CD8-positive, alpha-beta memory T cell (primary cell): ENCODE measurements at regions not wholly inside any gene's neighbourhood (a gene's known extent, or its start where the extent isn't known, plus 50 kb on each side); places are given as distances from the start of the nearest gene placed in this dataset.

Source experiments
- CTCF ChIA-PET: fragments of 350-600 bp; sonication (Branson Sonifier 250); formaldehyde crosslinking; loops from one replicate; lab custom pipeline; 2021; ENCODE audit warnings: antibody characterized with exemption; lab: Charles Lee
- POLR2A ChIA-PET: fragments of 350-600 bp; sonication (Branson Sonifier 250); formaldehyde crosslinking; loops from one replicate; lab custom pipeline; 2021; ENCODE audit warnings: antibody characterized with exemption; lab: Charles Lee
- DNase-seq, 5 donors: peaks; one replicate each; pipeline versions ENCODE4 v3.0.0 to v3.0.0-alpha.2; 2020 to 2022; ENCODE audit warnings: mixed read lengths in 1 of 5
- H3K27ac ChIP-seq: one replicate; pipeline ENCODE4 v1.7.0; 2013; ENCODE audit warnings: low read depth, mild to moderate bottlenecking, low read length, moderate library complexity
- H3K27me3 ChIP-seq: 2 replicates; pipeline ENCODE4 v1.7.0; 2013; ENCODE audit warnings: low read length, mild to moderate bottlenecking; ENCODE audit not compliant: insufficient read depth, poor library complexity, severe bottlenecking
- H3K36me3 ChIP-seq: 2 replicates; pipeline ENCODE4 v1.7.0; 2013; ENCODE audit warnings: mild to moderate bottlenecking, low read length, moderate library complexity; ENCODE audit not compliant: insufficient read depth
- H3K4me1 ChIP-seq: 2 replicates; pipeline ENCODE4 v1.7.0; 2013; ENCODE audit warnings: mild to moderate bottlenecking, low read length, moderate library complexity; ENCODE audit not compliant: insufficient read depth
- H3K4me3 ChIP-seq: 2 replicates; pipeline ENCODE4 v1.7.0; 2013; ENCODE audit warnings: mild to moderate bottlenecking, low read length
- H3K9me3 ChIP-seq: 2 replicates; pipeline ENCODE4 v1.7.0; 2013; ENCODE audit warnings: mild to moderate bottlenecking, low read length
- H3K27ac Mint-ChIP-seq, 8 donors: one replicate each; pipeline ENCODE4 v1.8.0; 2020 to 2021; ENCODE audit warnings: mixed read lengths in 8 of 8, mild to moderate bottlenecking in 6 of 8, inconsistent platforms in 3 of 8, moderate library complexity in 3 of 8
- H3K27me3 Mint-ChIP-seq, 2 donors: one replicate each; pipeline ENCODE4 v1.8.0; 2020 to 2021; ENCODE audit warnings: mixed read lengths in 2 of 2, mild to moderate bottlenecking in 1 of 2, moderate library complexity in 1 of 2
- H3K36me3 Mint-ChIP-seq, 3 donors: one replicate each; pipeline ENCODE4 v1.8.0; 2020 to 2021; ENCODE audit warnings: mixed read lengths in 3 of 3, inconsistent platforms in 1 of 3, mild to moderate bottlenecking in 1 of 3
- H3K4me1 Mint-ChIP-seq, 3 donors: one replicate each; pipeline ENCODE4 v1.8.0; 2020 to 2021; ENCODE audit warnings: mixed read lengths in 3 of 3, inconsistent platforms in 1 of 3, mild to moderate bottlenecking in 1 of 3
- H3K4me3 Mint-ChIP-seq, 7 donors: one replicate each; pipeline ENCODE4 v1.8.0; 2020 to 2021; ENCODE audit warnings: mixed read lengths in 7 of 7, mild to moderate bottlenecking in 6 of 7, moderate library complexity in 4 of 7, inconsistent platforms in 2 of 7
- H3K9me3 Mint-ChIP-seq, 5 donors: one replicate each; pipeline ENCODE4 v1.8.0; 2020 to 2022; ENCODE audit warnings: mixed read lengths in 5 of 5, mild to moderate bottlenecking in 3 of 5, moderate library complexity in 2 of 5, inconsistent platforms in 1 of 5

GRCh38 chr14:71722885-71723284 lies 209.3 kb upstream of the RGS6 start:
- POLR2A ChIA-PET = no interaction called here
- Histone ChIP-seq H3K4me1 (no peaks in the 10 kb centered on the region), H3K36me3 (peaks cover 12% of the 10 kb centered on the region), H3K27ac (no peak overlapping the region), H3K27me3 (no peaks in the 10 kb centered on the region), H3K9me3 (no peaks in the 10 kb centered on the region), H3K4me3 (no peak overlapping the region)
- peak overlapping the region in 1 of 8 donors; percentile 29 for H3K27ac Mint-ChIP-seq
- H3K4me1 Mint-ChIP-seq = peaks cover 0 to 3% (median 0%) of the 10 kb centered on the region in 3 donors
- H3K36me3 Mint-ChIP-seq = peaks cover 10 to 55% (median 26%) of the 10 kb centered on the region in 3 donors
- no peaks in the 10 kb centered on the region for H3K9me3 Mint-ChIP-seq
- H3K4me3 Mint-ChIP-seq = no peak overlapping the region
- CTCF ChIA-PET = no interaction called here
- no peaks in the 10 kb centered on the region for H3K27me3 Mint-ChIP-seq
- no peak for DNase-seq

- Histone ChIP-seq H3K36me3 (peaks cover 30% of the 10 kb centered on the region), H3K9me3 (no peaks in the 10 kb centered on the region), H3K4me1 (no peaks in the 10 kb centered on the region), H3K4me3 (no peak overlapping the region), H3K27me3 (no peaks in the 10 kb centered on the region), H3K27ac (no peak overlapping the region)
- Mint-ChIP-seq H3K27me3 (no peaks in the 10 kb centered on the region), H3K4me3 (no peak overlapping the region), H3K4me1 (peaks cover 0 to 3% (median 0%) of the 10 kb centered on the region in 3 donors), H3K36me3 (peaks cover 14 to 73% (median 35%) of the 10 kb centered on the region in 3 donors), H3K9me3 (no peaks in the 10 kb centered on the region), H3K27ac (peak overlapping the region in 1 of 8 donors; percentile 2)
- DNase-seq = no peak
- ChIA-PET POLR2A (no interaction called here), CTCF (interaction anchor here (0.9 kb wide), 1 partner anchor 588 kb away, joined by 3 read pairs; no protein-coding TSS in a partner anchor)
These were observed 206.2 kb upstream of the RGS6 start for GRCh38 chr14:71725922-71726579.

GRCh38 chr14:71726580-71727021 lies 205.6 kb upstream of the RGS6 start:
- no peak overlapping the region for H3K4me3 Mint-ChIP-seq
- H3K9me3 Mint-ChIP-seq = no peaks in the 10 kb centered on the region
- Histone ChIP-seq H3K4me3 (no peak overlapping the region), H3K4me1 (no peaks in the 10 kb centered on the region), H3K27me3 (no peaks in the 10 kb centered on the region), H3K36me3 (peaks cover 30% of the 10 kb centered on the region), H3K27ac (no peak overlapping the region), H3K9me3 (no peaks in the 10 kb centered on the region)
- DNase-seq = no peak
- H3K36me3 Mint-ChIP-seq = peaks cover 14 to 78% (median 41%) of the 10 kb centered on the region in 3 donors
- H3K27me3 Mint-ChIP-seq = no peaks in the 10 kb centered on the region
- H3K27ac Mint-ChIP-seq = peak overlapping the region in 2 of 8 donors; percentile 42 to 50
- peaks cover 0 to 3% (median 0%) of the 10 kb centered on the region in 3 donors for H3K4me1 Mint-ChIP-seq
- POLR2A ChIA-PET = no interaction called here
- CTCF ChIA-PET = no interaction called here

DNA sequence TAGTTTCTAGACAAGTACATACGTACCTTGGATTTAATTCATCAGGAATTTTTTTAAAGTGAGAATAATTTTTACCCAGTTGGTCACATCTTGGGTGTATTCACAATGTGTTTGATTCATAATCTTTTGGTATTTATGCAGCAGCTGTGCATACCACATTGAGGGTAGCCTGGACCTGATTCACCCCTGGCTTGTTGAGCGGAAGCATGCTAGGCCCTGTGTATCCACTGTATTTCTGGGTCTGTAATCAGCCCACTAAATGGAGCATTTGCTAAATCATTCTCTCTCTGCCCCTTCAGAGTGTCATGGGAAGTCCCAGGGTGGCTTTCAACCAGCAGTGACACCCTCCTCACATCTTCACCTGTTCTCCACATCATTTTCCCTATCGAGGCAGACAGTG lies 203.8 kb upstream of the RGS6 start:
- ChIA-PET POLR2A (no interaction called here), CTCF (no interaction called here)
- Histone ChIP-seq H3K4me1 (no peaks in the 10 kb centered on the region), H3K27ac (no peak overlapping the region), H3K36me3 (peaks cover 31% of the 10 kb centered on the region), H3K27me3 (no peaks in the 10 kb centered on the region), H3K4me3 (no peak overlapping the region), H3K9me3 (no peaks in the 10 kb centered on the region)
- DNase-seq = no peak
- Mint-ChIP-seq H3K9me3 (no peaks in the 10 kb centered on the region), H3K4me3 (no peak overlapping the region), H3K4me1 (peaks cover 0 to 3% (median 0%) of the 10 kb centered on the region in 3 donors), H3K27ac (peak overlapping the region in 2 of 8 donors; percentile 30 to 60), H3K36me3 (peaks cover 14 to 86% (median 41%) of the 10 kb centered on the region in 3 donors), H3K27me3 (no peaks in the 10 kb centered on the region)

GRCh38 chr14:71729596-71729995 lies 202.6 kb upstream of the RGS6 start:
- Histone ChIP-seq H3K36me3 (peaks cover 30% of the 10 kb centered on the region), H3K4me1 (no peaks in the 10 kb centered on the region), H3K27me3 (no peaks in the 10 kb centered on the region), H3K4me3 (no peak overlapping the region), H3K9me3 (no peaks in the 10 kb centered on the region), H3K27ac (no peak overlapping the region)
- peaks cover 0 to 3% (median 0%) of the 10 kb centered on the region in 3 donors for H3K4me1 Mint-ChIP-seq
- POLR2A ChIA-PET = no interaction called here
- no peak for DNase-seq
- no peak overlapping the region for H3K4me3 Mint-ChIP-seq
- CTCF ChIA-PET = no interaction called here
- no peaks in the 10 kb centered on the region for H3K9me3 Mint-ChIP-seq
- peaks cover 14 to 87% (median 38%) of the 10 kb centered on the region in 3 donors for H3K36me3 Mint-ChIP-seq
- H3K27me3 Mint-ChIP-seq = no peaks in the 10 kb centered on the region
- no peak overlapping the region for H3K27ac Mint-ChIP-seq

DNA sequence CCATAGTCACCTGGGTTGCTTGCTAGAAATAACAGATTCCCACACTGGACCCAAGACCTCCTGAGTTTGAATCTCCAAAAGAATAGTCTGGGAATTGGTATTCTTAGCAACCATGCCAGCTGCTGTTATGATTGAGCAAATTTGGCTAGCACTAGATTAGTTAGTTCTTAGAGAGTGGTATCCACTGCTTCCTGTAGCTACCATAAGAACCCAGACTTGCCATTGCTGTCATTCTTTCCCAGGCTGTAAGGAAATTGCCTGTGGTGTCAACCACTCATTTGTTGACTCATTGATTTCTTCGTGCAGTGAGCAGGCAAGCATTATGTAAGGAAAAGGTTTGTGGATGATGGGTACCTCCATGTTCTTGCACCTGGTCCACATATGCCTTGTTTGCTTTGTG lies 201.8 kb upstream of the RGS6 start:
- ChIA-PET CTCF (interaction anchor here (1.3 kb wide), 1 partner anchor 9 kb away, joined by 3 read pairs; no protein-coding TSS in a partner anchor), POLR2A (no interaction called here)
- Histone ChIP-seq H3K9me3 (no peaks in the 10 kb centered on the region), H3K27ac (no peak overlapping the region), H3K27me3 (no peaks in the 10 kb centered on the region), H3K36me3 (peaks cover 32% of the 10 kb centered on the region), H3K4me1 (no peaks in the 10 kb centered on the region), H3K4me3 (no peak overlapping the region)
- no peak for DNase-seq
- H3K36me3 Mint-ChIP-seq = peaks cover 8 to 87% (median 36%) of the 10 kb centered on the region in 3 donors
- H3K4me3 Mint-ChIP-seq = no peak overlapping the region
- no peak overlapping the region for H3K27ac Mint-ChIP-seq
- no peaks in the 10 kb centered on the region for H3K9me3 Mint-ChIP-seq
- H3K4me1 Mint-ChIP-seq = peaks cover 0 to 3% (median 0%) of the 10 kb centered on the region in 3 donors
- H3K27me3 Mint-ChIP-seq = no peaks in the 10 kb centered on the region

DNA sequence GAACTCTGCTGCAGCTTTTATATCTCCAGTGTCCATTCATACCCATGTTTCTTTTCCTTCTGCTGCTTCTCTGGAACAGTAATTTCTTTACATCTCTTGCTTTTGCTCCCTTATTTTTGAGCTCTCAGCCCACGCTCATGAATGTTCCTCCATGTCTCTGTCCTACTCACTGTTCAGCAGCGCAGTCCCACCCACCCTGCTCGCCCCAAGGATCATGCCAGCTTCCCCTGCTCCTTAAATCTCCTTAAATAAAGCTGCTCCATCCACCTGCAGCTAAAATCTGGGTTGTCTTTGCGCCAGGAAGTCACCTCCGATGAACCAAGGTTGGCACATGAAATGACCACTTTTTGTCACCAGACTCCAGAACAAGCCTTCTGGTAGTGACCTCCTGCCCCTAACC lies 201.1 kb upstream of the RGS6 start:
- CTCF ChIA-PET = interaction anchor here (1.3 kb wide), 1 partner anchor 10 kb away, joined by 3 read pairs; no protein-coding TSS in a partner anchor
- Histone ChIP-seq H3K27ac (no peak overlapping the region), H3K9me3 (no peaks in the 10 kb centered on the region), H3K4me3 (no peak overlapping the region), H3K36me3 (peaks cover 37% of the 10 kb centered on the region), H3K4me1 (no peaks in the 10 kb centered on the region), H3K27me3 (no peaks in the 10 kb centered on the region)
- H3K4me1 Mint-ChIP-seq = no peaks in the 10 kb centered on the region
- no peaks in the 10 kb centered on the region for H3K27me3 Mint-ChIP-seq
- H3K36me3 Mint-ChIP-seq = peaks cover 8 to 87% (median 37%) of the 10 kb centered on the region in 3 donors
- H3K27ac Mint-ChIP-seq = peak overlapping the region in 3 of 8 donors; percentile 28 to 53 (median 52)
- POLR2A ChIA-PET = no interaction called here
- H3K4me3 Mint-ChIP-seq = no peak overlapping the region
- DNase-seq = no peak
- H3K9me3 Mint-ChIP-seq = no peaks in the 10 kb centered on the region

GRCh38 chr14:71733210-71733883 lies 198.9 kb upstream of the RGS6 start:
- no peaks in the 10 kb centered on the region for H3K9me3 ChIP-seq
- H3K27ac ChIP-seq = no peak overlapping the region
- ChIA-PET POLR2A (no interaction called here), CTCF (interaction anchor here (1.1 to 2.1 kb wide), 3 partner anchors 20 to 591 kb away, joined by 3 to 5 read pairs (median 3); no protein-coding TSS in a partner anchor)
- Mint-ChIP-seq H3K27ac (peak overlapping the region in 1 of 8 donors; percentile 48), H3K36me3 (peaks cover 8 to 92% (median 46%) of the 10 kb centered on the region in 3 donors), H3K4me1 (no peaks in the 10 kb centered on the region), H3K27me3 (no peaks in the 10 kb centered on the region), H3K4me3 (no peak overlapping the region), H3K9me3 (no peaks in the 10 kb centered on the region)
- no peak for DNase-seq
- H3K27me3 ChIP-seq = no peaks in the 10 kb centered on the region
- no peaks in the 10 kb centered on the region for H3K4me1 ChIP-seq
- H3K4me3 ChIP-seq = no peak overlapping the region
- H3K36me3 ChIP-seq = peaks cover 38% of the 10 kb centered on the region
